PC-3 (cell line): ENCODE measurements at regions not wholly inside any gene's neighbourhood (a gene's known extent, or its start where the extent isn't known, plus 50 kb on each side); places are given as distances from the start of the nearest gene placed in this dataset.

Source experiments
- CTCF ChIP-seq: fragments of 300-600 bp; sonication (generic); conservative IDR thresholded peaks from 2 replicates; pipeline ENCODE4 v1.5.1; 2017; ENCODE audit warnings: antibody characterized with exemption, low read depth, mild to moderate bottlenecking, low read length
- EZH2 ChIP-seq: fragments of 300-600 bp; sonication (generic); IDR thresholded peaks from one replicate; pipeline ENCODE4 v1.6.1; 2017; ENCODE audit warnings: antibody characterized with exemption, mild to moderate bottlenecking, low read length; ENCODE audit not compliant: unreplicated experiment

- TF ChIP-seq CTCF (no peak), EZH2 (no peak)
These were observed 1194.4 kb downstream of the DTWD2 start for GRCh38 chr5:117793963-117794362.
